ENCODE measurements at regions not wholly inside any gene's neighbourhood (a gene's known extent, or its start where the extent isn't known, plus 50 kb on each side); places are given as distances from the start of the nearest gene placed in this dataset.

DNA sequence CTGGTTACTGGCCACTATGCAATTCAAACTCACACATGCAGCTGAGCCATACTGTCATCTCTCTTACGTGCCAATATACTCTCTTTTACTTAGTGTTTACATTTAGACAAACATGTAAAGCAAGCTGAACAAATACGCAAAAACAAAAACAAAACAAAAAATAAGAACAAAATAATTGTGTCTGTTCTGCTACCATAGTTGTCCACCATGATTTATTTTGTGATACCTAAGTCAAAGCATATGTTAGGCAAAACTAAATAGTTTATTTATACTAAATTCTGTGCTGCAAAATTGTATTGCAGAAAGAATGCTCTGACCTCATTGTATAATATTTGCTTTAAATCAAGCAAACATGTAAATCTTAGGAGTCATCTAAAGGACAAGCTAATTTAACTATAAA lies 943.2 kb upstream of the AGA start:
- no peak for DNase-seq (ENCODE audit: low read depth)

DNA sequence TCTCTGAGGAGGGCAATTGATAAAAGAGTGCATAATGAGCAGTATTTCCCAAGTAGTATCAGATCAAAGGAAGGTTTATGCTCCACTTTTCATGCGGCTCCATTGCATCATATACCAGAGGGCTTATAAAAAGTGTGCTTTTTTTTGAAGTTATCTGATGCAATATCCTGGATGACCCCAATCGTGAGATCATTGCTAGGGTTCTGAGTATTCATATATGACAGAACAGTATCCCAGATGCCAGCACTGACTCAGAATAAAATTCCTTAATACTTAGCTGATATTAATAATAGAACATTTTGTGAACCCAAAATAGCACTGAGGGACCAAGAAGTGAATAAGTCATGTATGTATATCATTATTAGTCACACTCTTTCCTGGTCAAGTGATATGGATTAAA lies 945.5 kb upstream of the AGA start:
- DNase-seq (ENCODE audit: low read depth), result no peak

DNA sequence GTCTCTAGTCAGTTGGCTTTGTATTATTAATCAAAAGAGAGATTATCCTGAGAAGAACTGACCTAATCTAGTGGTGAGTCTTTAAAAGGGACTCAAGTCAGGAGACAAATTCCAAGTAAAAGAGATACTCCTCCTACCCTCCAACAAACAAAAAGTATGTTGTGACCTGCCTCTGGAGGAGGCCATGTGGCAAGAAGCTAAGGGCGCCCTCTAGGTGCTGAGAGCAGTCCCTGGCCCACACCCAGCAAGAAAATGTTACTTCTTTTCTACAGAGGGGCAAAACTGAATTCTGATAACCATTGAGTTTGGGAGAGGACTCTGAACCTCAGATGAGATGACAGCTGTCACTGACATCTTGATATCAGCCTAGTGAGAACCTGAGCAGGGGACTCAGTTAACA lies 953.6 kb upstream of the AGA start:
- DNase-seq (ENCODE audit: low read depth), result no peak

DNA sequence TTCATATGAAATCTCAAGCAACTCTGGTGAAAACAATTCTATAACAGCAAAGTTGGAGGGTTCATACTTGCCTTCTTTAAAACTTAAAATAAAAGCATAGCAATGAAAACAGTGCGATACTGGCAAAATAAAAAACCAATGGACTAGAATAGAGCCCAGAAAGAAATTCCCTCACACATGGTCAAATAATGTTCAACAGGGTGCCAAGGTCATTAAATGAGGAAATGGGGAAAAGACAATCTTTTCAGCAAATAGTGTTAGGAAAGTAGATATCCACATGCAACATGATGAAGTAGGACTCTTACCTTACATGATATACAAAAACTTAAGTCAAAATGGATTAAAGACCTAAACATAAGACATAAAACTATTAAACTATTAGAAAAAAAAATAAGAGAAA lies 970.2 kb upstream of the AGA start:
- no peak for DNase-seq (ENCODE audit: low read depth)

DNA sequence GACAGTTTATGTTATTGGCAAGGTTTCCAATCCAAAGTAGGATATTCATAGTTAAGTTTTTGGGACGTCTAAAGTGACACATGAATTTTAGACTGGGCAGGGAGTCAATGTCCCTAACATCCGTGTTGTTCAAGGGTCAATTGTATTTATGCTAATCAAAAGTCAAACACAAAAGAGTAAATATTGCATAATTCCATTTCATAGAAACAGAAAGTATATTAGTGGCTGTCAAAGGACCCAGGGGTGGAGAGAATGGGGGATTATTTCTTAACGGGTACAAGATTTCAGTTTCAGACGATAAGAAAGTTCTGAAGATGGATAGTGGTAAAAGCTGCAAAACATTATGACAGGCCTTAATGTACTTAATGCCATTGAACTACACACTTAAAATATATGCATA lies 971.8 kb upstream of the AGA start:
- DNase-seq (ENCODE audit: low read depth), result no peak

DNA sequence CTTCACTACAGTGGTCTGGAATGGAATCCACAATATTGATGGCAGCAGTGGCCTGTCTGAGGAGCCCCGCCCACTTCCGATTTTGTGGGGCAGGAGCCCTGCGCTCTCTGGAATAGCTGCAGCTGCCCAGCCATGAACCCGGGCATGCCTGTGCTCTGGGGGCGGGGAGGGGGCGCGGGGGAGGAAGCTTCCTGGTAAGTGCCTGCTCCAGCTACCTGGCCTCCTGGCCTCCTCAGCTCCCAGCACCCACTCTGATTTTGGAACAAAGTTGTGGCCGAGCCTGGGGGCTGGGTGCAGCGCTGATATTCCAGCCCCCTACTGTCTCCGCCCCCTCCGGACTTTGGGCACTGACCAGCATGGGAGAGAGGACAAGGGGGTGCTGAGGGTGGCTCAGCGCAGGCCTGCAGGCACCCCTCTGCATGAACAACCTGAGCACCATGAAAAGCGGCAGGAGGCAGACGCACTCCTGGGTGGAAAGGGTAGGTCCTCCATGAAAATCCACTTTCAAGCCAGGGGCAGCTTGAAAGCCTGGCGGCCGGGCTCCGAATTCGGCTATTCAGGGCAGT lies 972.7 kb upstream of the AGA start:
- DNase-seq (ENCODE audit: low read depth), result no peak

DNA sequence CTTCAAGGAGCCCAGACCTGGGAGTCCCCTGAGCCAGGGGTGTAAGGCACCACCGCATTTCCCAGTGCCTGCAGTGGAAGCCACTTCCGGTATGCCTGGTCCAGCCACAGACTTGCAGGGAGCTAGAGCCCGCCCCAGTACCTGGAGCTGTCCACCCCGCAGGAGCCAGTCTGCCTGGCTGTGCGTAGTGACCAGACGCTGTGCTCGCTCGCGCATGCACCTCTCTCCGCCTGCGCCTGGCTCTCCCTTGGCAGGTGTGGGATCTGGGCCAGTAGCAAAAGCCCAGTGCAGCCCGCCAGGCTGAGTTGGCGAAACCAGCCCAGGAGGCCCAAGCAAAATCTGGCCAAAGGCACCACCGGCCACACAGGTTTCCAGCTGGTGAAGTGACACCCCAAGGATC lies 973.7 kb upstream of the AGA start:
- DNase-seq (ENCODE audit: low read depth), result no peak

DNA sequence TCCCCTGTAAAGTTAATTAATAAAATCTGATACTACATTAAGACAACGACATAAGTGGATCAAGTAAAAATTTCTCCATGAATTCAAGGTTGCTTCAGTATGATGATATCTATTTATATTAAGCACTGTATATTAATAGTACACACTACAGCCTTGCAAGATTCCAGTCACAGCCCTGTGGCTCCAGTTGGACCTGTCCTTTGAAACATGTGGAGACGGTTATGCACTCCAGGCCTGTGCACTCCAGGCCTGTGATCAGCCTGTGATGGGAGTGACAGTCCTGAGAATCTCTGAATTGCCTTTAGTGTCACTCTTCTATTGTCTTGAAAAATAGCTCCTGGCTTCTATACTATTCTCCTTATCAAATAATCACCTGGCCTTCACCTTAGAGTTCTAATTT lies 981.1 kb upstream of the AGA start:
- no peak for DNase-seq (ENCODE audit: low read depth)

DNA sequence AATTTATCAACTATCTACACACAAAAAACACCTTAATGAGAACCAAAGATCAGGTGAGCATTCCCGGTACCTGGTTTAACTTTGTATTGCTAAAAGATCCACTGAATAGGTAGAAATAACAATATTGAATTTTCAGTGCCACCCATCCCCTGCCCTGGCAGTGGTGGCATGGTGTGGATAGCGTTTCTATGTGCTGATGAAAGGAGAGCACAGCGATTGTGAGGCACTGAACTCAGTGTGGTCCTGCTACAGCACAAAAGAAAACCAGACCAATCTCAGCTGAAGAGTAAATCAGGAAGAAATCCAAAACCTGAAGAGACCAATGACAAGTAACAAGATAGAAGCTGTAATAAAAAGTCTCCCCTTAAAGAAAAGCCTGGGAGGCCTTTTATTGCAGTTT lies 984.6 kb upstream of the AGA start:
- DNase-seq (ENCODE audit: low read depth), result no peak

DNA sequence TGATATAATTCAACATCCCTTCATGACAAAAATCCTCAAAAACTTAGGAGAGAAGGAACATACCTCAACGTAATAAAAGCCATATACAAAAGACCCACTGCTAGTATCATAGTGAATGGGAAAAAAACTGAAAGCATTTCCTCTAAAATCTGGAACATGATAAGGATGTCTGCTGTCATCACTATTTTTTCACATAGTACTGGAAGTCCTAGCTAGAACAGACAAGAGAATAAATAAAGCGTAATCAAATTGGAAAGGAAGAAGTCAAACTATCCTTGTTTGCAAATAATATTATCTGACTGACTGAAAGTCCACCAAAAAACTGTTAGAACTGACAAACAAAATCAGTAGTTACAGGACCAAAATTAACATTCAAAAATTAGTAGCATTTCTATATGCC lies 985.4 kb upstream of the AGA start:
- no peak for DNase-seq (ENCODE audit: low read depth)

DNA sequence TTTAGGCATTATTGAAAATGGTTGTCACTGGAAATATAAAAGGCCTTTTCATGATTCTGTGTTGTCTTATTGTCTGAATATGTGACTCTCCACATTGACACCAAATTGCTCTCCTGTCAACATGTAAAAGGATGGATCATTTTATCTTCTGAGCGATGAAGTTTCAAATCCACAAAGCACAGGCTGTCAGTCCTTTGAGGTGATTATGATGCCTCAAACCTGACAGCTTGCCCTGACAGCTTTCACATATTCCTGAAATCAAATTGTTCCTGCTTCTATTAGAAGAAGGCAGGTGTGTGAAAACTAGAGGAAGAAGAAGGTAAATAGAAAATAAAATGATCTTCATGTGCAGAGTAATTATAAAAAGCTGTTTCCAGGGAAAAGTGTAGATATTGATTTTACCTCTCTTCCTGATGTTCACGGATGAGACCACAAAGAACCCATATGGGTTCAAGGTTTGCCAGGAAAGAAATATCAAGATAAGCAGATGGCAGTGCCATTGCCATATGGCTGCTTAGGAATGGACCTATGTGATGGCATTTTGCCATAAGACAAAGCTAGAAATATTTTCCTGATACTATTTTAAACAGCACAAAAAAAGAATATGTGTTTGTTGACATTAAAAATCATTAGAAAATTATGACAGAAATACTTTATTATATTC lies 1006.3 kb upstream of the AGA start:
- no peak for DNase-seq (ENCODE audit: low read depth)

DNA sequence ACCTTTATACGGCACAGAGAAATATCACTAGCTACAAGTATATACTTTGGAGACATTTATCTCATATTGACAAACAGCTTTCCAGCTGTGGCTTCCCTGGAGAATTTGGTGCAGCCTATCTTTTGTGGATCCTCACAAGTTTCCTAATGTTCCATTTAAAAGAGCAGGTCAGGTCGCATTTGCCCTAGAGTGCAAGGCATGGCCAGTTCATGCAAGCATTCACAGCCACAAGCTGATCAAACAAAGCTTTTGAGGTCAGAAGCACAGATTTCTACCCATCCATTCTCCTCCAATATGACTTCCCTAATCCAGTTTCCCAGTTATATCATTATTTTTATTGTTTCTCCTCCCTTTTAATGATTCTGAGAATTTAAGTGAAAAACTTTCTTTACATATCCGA lies 1008.4 kb upstream of the AGA start:
- no peak for DNase-seq (ENCODE audit: low read depth)

DNA sequence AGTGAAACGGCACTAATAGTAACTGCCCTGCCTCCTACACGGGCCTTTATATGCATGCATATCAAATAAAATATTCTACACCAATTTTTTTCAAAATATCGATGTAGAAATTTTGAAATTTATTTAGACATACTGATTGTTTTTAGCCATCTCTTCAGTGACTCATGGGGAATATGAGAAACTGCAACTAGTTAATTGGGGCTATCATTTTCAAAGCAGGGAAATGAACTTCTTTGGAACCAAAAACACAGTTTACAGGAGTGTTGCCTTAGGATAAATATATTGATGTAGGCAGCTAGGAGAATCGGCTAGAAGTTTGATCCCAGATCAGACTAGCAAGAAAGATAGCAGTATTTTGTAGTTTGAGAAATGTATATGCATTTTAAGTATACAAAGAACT lies 1010.8 kb upstream of the AGA start:
- DNase-seq (ENCODE audit: low read depth), result no peak

DNA sequence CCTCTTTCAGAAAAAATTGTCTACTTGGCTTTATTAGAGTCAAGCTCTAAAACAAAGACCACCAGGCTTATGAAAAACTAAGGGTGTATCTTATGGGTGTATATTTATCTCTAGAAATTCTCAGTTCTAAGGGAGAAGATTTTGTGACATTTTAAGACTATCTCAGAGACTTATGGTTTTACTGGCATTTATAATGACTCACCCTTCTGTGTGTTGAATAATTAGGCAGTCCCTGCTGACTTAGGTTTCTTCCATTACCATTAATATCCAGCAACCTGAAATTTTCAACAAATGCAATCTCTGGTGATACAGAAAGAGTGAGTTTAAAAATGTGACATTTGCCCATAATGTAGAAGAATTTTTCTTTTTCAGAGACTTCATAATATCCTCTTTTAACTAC lies 1015.0 kb upstream of the AGA start:
- DNase-seq (ENCODE audit: low read depth), result no peak

DNA sequence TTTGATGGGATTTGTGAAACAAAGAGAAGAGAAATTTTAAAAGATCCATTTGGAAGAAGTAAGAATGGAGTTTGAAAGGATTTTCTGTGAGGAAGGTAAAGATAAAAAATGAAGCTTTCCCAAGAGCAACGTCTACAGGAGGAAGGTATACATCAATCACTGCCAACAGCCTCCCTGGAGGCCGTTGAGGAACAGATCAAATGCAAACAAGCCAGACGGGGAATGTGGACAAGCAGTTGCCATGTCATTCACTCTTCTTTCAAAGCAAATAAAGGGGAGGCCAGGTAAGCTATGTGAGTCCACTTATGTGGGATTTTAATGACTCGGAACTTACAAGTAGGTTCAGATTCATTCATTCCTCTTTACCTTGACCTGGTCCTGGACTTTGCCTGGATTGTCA lies 1020.5 kb upstream of the AGA start:
- no peak for DNase-seq (ENCODE audit: low read depth)

DNA sequence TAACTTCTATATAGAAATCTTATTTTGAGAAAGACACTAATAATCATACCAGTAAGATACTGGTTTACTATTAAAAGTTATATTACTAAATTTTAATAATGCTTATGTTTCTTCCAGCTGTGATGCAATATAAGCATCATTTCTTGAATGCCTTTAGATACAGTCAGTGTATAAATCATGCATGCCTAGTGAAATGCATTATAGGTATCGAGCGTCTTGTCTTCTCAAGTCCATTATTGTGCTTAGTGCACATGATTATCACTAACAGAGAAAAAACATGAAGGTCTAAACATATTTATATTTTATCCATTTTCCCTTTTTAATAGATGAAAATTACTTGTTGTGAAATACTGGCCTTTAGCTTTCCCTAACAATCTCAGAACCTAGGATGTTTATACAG lies 1021.5 kb upstream of the AGA start:
- DNase-seq (ENCODE audit: low read depth), result no peak

DNA sequence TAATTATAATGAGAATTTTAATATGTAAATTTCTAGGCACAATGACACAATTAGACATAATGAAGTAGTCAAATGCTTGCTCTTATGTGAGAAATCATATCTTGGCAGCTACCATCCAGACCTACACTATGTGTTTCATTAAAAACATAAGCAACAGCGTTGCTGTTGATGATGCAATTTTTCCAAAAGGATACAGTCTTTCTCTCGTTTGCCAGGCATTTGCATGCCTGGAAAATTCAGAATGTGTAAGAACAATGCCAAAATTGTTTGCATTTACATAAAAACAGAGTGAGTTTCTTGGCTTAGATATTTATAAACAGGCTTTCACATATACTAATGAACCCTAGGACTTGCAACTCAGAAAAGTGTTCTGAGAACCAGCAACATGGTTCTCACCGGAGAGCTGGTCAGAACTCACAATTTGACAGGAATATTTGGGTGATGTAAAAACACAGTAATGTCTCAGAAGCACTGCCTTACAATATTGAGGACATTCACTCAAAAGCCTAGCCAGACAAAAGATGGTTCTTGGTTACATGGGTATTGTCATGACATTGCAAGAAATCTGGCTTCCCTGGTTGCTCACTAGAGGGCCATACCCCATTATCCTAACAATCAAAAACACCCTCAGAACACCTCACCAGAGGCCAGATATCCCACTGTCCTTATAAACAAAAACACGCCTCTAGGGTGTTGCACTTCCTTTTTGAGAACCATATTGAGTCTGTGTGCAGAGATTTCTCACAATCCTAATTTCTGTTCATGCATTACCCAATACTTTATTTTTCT lies 1029.0 kb upstream of the AGA start:
- DNase-seq (ENCODE audit: low read depth), result no peak

DNA sequence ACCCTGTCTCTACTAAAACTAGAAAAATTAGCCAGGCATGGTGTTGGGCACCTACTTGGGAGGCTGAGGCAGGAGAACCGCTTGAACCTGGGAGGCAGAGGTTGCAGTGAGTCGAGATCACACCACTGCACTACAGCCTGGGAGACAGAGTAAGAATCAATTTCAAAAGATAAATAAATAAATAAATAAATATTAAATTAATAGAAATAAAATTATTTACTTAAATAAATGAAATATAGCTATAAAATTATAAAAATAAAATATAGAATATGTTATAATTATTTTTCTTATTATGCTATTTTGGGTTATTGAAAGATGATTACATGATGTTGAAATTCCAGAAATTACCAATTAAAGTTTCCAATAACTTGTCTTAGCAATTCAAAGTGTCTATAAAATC lies 1029.8 kb upstream of the AGA start:
- no peak for DNase-seq (ENCODE audit: low read depth)

DNA sequence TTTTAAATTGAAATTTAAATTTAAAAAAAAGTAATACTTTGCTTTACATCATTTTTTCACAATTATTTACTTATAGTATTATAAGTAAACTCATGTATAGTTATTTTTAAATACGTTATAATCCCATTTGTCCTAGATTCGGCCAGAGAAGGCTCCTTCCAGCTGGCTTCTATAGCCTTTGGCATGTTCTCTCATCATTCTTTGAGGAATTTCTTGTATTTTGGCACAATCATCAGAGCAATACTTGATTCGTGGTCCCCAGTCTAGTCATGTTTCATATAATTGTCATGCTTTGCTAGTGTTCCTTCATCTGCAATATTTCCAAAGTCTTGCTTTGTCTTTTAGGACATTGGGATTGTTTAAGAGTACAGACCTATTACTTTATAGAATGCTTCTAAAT lies 1037.9 kb upstream of the AGA start:
- no peak for DNase-seq (ENCODE audit: low read depth)

DNA sequence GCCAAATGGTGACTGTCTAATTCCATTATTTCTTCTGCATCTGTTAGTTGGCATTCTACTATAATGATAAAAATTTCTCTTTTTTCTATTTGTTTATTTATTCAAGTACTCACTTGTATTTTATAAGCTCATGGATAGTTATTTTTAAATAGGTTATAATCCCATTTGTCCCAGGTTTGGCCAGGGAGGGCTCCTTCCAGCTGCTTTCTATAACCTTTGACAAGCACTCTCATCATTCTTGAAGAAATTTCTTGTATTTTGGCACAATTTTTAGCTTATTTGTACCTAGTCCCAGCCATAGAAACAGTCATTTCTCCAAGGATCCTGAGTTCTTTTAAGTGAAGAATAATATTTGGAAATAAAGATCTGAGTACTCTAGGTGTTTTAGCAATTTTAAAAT lies 1038.6 kb upstream of the AGA start:
- no peak for DNase-seq (ENCODE audit: low read depth)

DNA sequence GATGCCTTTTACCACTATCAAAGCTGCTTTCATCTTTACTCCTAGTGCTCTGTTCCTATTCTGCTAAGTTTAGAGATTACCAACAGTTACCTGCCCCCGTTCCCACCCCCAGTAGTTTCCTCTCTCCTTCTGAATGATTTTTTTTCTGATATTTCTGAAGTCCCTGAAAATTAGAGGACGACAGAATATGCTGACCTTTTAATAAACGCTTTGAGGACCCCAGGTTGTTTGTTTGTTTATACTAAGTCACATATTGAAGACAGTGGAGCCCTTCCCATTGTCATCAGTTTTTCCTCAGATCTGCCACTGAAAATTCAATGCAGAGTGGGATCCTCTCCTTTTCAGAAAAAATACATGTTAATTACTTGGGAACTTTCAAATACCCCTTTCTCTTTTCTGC lies 1039.3 kb upstream of the AGA start:
- no peak for DNase-seq (ENCODE audit: low read depth)

DNA sequence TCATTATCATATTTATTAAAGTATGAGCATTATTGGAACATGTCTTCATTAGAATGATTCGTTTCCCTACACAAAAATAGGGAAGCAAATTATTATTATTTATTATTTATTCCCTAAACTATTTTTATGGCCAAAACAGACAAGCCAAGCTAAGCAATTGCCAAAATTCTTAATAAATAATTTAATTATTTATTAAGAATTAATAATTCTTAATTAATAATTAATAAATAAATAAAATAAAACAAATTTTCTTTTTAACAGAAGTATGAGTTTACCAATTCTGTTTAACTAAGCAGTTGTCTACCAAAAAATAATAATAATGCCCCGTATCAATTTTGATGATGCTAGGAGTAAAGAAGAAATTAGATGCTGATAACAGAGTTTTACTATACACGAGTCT lies 1080.8 kb upstream of the AGA start:
- no peak for DNase-seq (ENCODE audit: low read depth)

DNA sequence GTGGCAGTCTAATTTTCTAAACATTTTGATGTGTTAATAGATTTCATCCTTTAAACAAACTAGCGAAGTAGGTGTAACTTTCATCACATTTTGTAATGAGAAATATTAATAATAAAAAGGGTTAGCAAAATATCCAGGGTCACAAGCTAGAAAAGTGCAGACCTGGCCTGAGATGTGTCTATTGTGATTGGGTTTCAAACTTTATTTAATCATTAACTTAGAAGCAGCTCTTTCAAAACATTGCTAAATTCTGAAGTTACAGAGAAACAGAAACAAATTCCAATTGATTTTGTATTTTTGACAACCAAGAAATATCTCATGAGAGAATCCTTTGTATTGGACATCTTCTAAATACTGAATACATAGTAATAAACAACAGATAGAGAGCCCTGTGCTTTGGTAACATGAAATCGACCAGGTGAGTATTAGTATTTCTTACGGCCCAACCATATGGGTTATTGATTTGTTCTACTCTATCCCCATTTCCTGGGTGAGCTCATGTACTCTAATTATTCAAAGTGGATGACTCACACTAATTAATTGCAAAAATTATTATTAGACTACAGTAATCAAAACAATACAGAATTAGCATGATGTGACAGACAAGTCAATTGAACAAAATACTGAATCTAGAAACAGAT lies 1093.8 kb upstream of the AGA start:
- DNase-seq (ENCODE audit: low read depth), result no peak

Data from HT1080 (cell line).